HG02798 (cell line): ENCODE measurements at regions not wholly inside any gene's neighbourhood (a gene's known extent, or its start where the extent isn't known, plus 50 kb on each side); places are given as distances from the start of the nearest gene placed in this dataset.
"Not testable (repeated sequence)": the region's sequence is repeated elsewhere in the genome, so short reads cannot be mapped to it uniquely, and the experiment has no call there.

Source experiments
- ATAC-seq: cut with Tn5 transposase; IDR thresholded peaks from one replicate; pipeline ENCODE4 v1.9.1; 2021; ENCODE audit warnings: mild to moderate bottlenecking; ENCODE audit not compliant: unreplicated experiment, poor library complexity

GRCh38 chr2:191476901-191477300 lies 201.0 kb upstream of the NABP1 start:
- no peak for ATAC-seq

- ATAC-seq, result no peak
These were observed 198.9 kb upstream of the NABP1 start for GRCh38 chr2:191478799-191479679.

GRCh38 chr2:191479680-191480023 lies 198.3 kb upstream of the NABP1 start:
- peak; percentile 71 for ATAC-seq

GRCh38 chr2:191481305-191482070 lies 196.4 kb upstream of the NABP1 start:
- no peak for ATAC-seq

- no peak for ATAC-seq
These were observed 194.8 kb upstream of the NABP1 start for GRCh38 chr2:191483117-191483516.

- no peak for ATAC-seq
These were observed 191.2 kb upstream of the NABP1 start for GRCh38 chr2:191486584-191487320.

GRCh38 chr2:191488135-191488534 lies 189.8 kb upstream of the NABP1 start:
- no peak for ATAC-seq

GRCh38 chr2:191489177-191489576 lies 188.8 kb upstream of the NABP1 start:
- ATAC-seq, result no peak

- ATAC-seq, result no peak
These were observed 181.1 kb upstream of the NABP1 start for GRCh38 chr2:191496838-191497237.

GRCh38 chr2:191497822-191498221 lies 180.1 kb upstream of the NABP1 start:
- ATAC-seq, result no peak

GRCh38 chr2:191499050-191499449 lies 178.9 kb upstream of the NABP1 start:
- ATAC-seq, result no peak

- no peak for ATAC-seq
These were observed 177.9 kb upstream of the NABP1 start for GRCh38 chr2:191499874-191500565.

GRCh38 chr2:191500566-191500883 lies 177.4 kb upstream of the NABP1 start:
- no peak for ATAC-seq

- no peak for ATAC-seq
These were observed 176.9 kb upstream of the NABP1 start for GRCh38 chr2:191500884-191501560.

- ATAC-seq, result no peak
These were observed 176.3 kb upstream of the NABP1 start for GRCh38 chr2:191501561-191502168.

- no peak for ATAC-seq
These were observed 171.4 kb upstream of the NABP1 start for GRCh38 chr2:191506515-191506914.

- ATAC-seq, result not testable (repeated sequence)
These were observed 170.6 kb upstream of the NABP1 start for GRCh38 chr2:191507252-191507853.

GRCh38 chr2:191508738-191509137 lies 169.2 kb upstream of the NABP1 start:
- ATAC-seq, result no peak

- ATAC-seq, result no peak
These were observed 165.6 kb upstream of the NABP1 start for GRCh38 chr2:191512216-191512835.
